ENCODE measurements at regions not wholly inside any gene's neighbourhood (a gene's known extent, or its start where the extent isn't known, plus 50 kb on each side); places are given as distances from the start of the nearest gene placed in this dataset.
A peak's percentile ranks its signal among the peaks of the same experiment; 100 is the strongest.
"Not testable (repeated sequence)": the region's sequence is repeated elsewhere in the genome, so short reads cannot be mapped to it uniquely, and the experiment has no call there.

- 83% methylated on average over 5 of the region's 5 CpGs for WGBS (ENCODE audit: low lambda C conversion rate)
- no peaks in the 10 kb centered on the region for H3K36me3 ChIP-seq (replicated peaks in 1 of 2; ENCODE audit: control insufficient read depth in 1 of 2, insufficient read depth in 2 of 2, low read length in 1 of 2)
- ChIA-PET CTCF (no interaction called here), POLR2A (no interaction called here)
- no peaks in the 10 kb centered on the region for H3K9me3 ChIP-seq
- peak overlapping the region in 1 of 2 experiments; percentile 2; a peak in 1 of 4 replicates for H3K27ac ChIP-seq (ENCODE audit: low read depth in 2 of 2, low read length in 1 of 2)
- no peaks in the 10 kb centered on the region for H3F3A ChIP-seq (replicated peaks; ENCODE audit: insufficient read depth)
- H2AFZ ChIP-seq (ENCODE audit: low read depth), result no peak overlapping the region
- no peak overlapping the region for H3K4me3 ChIP-seq (ENCODE audit: low read depth in 2 of 2, low read length in 1 of 2)
- no peaks in the 10 kb centered on the region for H3K27me3 ChIP-seq (ENCODE audit: insufficient read depth)
- H4K20me1 ChIP-seq (ENCODE audit: insufficient read depth), result no peaks in the 10 kb centered on the region
- DNase-seq, result no peak
- H3K79me2 ChIP-seq (ENCODE audit: insufficient read depth), result no peaks in the 10 kb centered on the region
- H3K9ac ChIP-seq, result no peak overlapping the region
- H3K9me2 ChIP-seq, result no peaks in the 10 kb centered on the region
- peaks cover 0 to 5% of the 10 kb centered on the region in 2 experiments; a peak in 1 of 4 replicates for H3K4me1 ChIP-seq (ENCODE audit: control insufficient read depth in 1 of 2, insufficient read depth in 2 of 2, low read depth in 1 of 2, low read length in 1 of 2)
- TF ChIP-seq USF1 (IDR thresholded peaks at IDR 0.05; ENCODE audit: borderline replicate concordance, low read depth) (no peak), REST (IDR thresholded peaks at IDR 0.05; ENCODE audit: low read depth, low read length) (no peak), SIN3A (IDR thresholded peaks at IDR 0.05; ENCODE audit: borderline replicate concordance, low read depth, low read length) (no peak), FOSL2 (IDR thresholded peaks at IDR 0.05; ENCODE audit: borderline replicate concordance, low read depth) (peak; percentile 21; the same call in 1 of the 2 replicates)
- H3K4me2 ChIP-seq, result no peak overlapping the region
Observed at GRCh38 chr12:75684678-75685616, 173.5 kb upstream of the KRR1 start.

GRCh38 chr12:75683995-75684586 is 172.7 kb upstream of the KRR1 start:
- WGBS (ENCODE audit: low lambda C conversion rate), result 79% methylated on average over 4 of the region's 4 CpGs
- peak overlapping the region in 1 of 2 experiments; percentile 2; a peak in 1 of 4 replicates for H3K27ac ChIP-seq (ENCODE audit: low read depth in 2 of 2, low read length in 1 of 2)
- H3K4me1 ChIP-seq (ENCODE audit: control insufficient read depth in 1 of 2, insufficient read depth in 2 of 2, low read depth in 1 of 2, low read length in 1 of 2); H3K4me2 ChIP-seq; H3K36me3 ChIP-seq (replicated peaks in 1 of 2; ENCODE audit: control insufficient read depth in 1 of 2, insufficient read depth in 2 of 2, low read length in 1 of 2); H3K4me3 ChIP-seq (ENCODE audit: low read depth in 2 of 2, low read length in 1 of 2); H3K9ac ChIP-seq; POLR2A ChIA-PET; H2AFZ ChIP-seq (ENCODE audit: low read depth); H3K9me2 ChIP-seq; H3F3A ChIP-seq (replicated peaks; ENCODE audit: insufficient read depth); H3K27me3 ChIP-seq (ENCODE audit: insufficient read depth); H3K9me3 ChIP-seq; H3K79me2 ChIP-seq (ENCODE audit: insufficient read depth); DNase-seq; H4K20me1 ChIP-seq (ENCODE audit: insufficient read depth); CTCF ChIA-PET: not testable (repeated sequence)
